NK-92 treated with Interleukin-12 subunit alpha and Interleukin-12 subunit beta, amount 100 ng/mL, for 24 hours (cell line): ENCODE measurements at regions not wholly inside any gene's neighbourhood (a gene's known extent, or its start where the extent isn't known, plus 50 kb on each side); places are given as distances from the start of the nearest gene placed in this dataset.

Source experiments
- DNase-seq: peaks from one replicate; lab custom pipeline; 2025; lab: John Stamatoyannopoulos, UW

- DNase-seq, result no peak
Observed at GRCh38 chr11:112751329-112751728, 209.9 kb upstream of the NCAM1 start.

GRCh38 chr11:112751772-112752171 lies 209.4 kb upstream of the NCAM1 start:
- DNase-seq, result no peak

GRCh38 chr11:112752563-112752962 lies 208.7 kb upstream of the NCAM1 start:
- no peak for DNase-seq

DNA sequence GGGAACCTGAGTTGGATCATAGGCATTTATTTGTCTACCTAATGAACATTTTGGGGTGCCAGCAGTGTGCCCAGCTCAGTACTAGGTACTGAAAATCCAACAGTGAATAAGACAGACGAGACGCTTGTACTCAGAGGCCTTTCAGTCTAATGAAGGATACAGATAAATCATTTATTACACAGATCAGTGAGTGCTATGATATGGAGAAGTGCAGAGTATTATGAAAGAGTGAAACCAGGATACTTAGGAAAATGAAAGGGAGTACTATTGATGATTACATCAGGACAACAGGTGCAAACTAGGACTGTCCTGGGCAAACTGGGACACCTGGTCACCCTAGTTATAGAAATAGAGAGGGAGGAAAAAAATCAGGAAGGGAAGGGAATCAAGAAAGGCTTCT lies 207.5 kb upstream of the NCAM1 start:
- DNase-seq, result no peak

DNA sequence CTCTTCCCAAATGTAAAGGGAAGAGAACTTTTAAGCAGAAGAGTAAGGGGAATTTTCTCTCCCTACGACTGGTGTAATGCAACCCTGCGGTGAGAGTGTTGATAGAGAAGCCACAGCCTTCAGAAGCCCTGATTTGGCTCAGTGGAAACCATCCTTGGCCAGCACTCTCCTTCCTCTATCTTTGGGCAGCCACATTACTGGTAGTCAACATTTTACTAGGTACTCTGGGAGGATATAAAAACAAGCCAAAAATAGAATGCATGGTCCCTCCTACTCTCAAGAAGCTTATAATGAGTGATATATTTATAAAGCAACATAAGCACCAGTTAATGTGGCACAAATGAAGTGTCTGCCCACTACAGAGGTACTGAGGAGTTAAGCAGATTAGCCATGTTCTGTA lies 201.8 kb upstream of the NCAM1 start:
- no peak for DNase-seq

DNA sequence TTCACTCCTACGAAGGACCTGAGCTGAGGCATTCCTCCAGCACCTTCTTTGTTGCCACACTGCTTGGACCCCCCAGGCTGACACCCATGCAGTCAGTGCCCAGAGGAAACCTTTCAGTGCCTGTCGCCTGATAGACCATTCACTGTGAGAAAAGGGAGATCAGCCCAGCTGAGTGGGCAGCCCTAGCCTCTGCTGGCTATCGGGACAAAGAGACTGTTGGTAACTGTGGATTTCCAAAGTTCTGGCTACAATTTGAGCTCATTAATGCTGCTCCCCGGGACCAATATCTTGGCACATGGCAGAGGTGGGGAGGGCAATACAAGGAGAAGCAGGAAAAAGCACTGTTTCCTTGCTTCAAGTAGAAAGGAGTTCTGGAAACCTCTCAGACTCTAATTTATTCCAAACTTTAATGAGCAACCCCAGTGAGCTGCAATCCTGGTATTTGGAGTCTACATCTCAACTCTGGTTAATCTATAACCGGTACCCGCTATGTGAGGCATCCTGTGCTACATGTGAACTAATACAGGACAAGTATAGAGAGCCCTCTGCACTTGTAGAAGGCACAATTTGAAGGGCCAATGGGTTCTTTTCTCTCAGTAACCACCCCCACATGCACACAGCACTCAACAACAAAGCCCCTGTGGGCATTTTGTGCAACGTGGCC lies 200.7 kb upstream of the NCAM1 start:
- DNase-seq, result no peak

GRCh38 chr11:112761911-112762706 lies 199.1 kb upstream of the NCAM1 start:
- DNase-seq, result no peak

GRCh38 chr11:112762707-112763090 lies 198.5 kb upstream of the NCAM1 start:
- no peak for DNase-seq

DNA sequence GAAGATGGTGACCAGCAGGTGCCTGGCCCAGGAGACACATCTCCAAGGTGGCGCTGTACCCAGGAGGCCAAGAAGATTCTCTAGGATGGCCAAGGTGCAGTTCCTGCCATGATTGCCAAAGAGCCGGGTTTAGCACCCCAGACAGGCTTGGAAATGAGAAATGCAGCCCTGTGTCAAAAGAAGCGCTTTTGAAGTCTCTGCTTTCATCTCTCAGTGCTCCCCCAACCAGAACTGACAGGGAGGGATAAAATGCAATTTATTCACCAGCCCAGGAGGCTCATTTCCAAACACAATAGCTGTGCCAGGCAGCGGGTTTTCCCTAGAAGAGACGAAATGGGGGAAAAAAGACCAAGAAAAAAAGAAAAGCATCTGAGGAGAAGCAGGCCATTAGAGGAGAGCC lies 195.9 kb upstream of the NCAM1 start:
- no peak for DNase-seq

GRCh38 chr11:112769170-112769569 lies 192.1 kb upstream of the NCAM1 start:
- DNase-seq, result no peak

- DNase-seq, result no peak
Observed at GRCh38 chr11:112769584-112769983, 191.6 kb upstream of the NCAM1 start.

DNA sequence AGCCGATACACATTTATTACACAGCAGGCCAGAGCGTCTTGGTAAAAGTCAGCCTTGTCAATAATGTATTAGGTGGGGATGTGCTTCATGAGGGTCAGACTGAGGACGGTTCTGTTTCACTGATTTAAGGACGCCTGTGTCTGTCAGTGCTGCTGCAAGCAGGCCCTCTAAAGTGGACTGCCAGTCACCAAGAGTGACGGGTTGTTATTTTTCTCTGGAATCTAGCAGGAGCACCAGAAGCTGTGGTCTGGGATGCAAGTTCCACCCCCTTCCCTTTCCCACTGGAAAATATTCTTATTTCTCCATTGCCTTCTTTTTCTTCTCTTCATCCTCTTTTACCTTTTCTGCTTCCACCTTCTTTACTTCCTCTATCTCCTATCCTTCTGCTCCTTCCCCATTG lies 191.2 kb upstream of the NCAM1 start:
- DNase-seq, result no peak

DNA sequence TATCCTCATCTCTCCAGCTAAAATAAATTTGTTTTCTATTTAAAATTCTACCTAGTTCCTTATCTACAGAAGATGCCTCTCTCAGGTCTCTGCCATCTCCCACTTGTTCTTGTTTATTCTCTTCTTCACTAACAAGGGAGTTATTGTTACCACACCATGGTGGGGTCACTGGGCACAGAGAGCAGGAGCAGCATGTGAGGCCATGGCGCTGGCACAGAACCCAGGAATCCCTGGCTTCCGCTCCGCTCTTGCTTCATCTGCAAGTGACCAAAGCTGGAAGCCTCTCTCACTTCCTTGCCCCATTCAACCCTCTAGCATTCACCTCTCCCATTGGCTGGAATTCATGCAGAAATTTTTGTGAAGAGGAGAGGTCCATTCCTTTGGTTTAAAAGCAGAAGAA lies 190.7 kb upstream of the NCAM1 start:
- no peak for DNase-seq

DNA sequence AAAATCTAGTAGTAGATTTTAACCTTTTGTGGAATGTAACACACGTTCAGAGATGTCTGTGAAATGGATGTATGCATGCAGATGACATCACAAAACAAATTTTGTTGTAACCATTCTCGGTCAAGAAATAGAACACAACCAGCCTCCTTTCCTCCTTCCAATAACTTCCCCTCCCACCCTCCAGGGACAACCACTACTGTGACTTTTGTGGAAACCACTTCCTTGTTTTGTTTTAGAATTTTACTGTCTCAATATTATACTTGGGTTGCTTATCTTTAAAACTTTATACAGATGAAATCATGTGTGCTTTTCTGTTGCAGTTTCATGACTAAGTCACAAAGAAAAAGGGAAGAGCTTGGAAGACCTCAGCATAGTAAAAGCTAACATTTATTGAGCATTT lies 189.4 kb upstream of the NCAM1 start:
- DNase-seq, result no peak

- no peak for DNase-seq
Observed at GRCh38 chr11:112773264-112773663, 188.0 kb upstream of the NCAM1 start.

GRCh38 chr11:112776834-112777233 lies 184.4 kb upstream of the NCAM1 start:
- DNase-seq, result no peak

DNA sequence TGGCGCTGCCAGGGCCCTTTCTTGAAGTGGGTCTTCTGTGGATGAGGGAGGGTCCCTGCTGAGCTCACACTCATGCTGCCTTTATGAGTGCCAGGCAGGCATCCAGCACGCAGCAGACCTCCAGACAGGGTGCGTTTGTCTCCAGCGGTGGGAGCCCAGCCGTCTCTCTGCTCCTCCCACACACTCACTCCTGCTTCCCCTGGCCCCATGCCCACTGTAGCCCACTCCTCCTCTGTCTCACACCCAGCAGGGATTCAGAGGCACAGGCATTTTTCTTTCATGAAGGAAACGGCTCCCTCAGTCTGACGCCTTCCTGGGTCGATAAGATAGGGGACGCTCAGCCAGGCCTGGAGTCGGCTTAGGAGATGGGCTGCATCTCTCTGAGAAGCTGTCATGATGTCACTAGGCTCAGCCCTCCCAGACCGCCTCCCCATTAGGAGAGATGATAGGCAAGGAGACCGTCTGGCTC lies 183.9 kb upstream of the NCAM1 start:
- no peak for DNase-seq

DNA sequence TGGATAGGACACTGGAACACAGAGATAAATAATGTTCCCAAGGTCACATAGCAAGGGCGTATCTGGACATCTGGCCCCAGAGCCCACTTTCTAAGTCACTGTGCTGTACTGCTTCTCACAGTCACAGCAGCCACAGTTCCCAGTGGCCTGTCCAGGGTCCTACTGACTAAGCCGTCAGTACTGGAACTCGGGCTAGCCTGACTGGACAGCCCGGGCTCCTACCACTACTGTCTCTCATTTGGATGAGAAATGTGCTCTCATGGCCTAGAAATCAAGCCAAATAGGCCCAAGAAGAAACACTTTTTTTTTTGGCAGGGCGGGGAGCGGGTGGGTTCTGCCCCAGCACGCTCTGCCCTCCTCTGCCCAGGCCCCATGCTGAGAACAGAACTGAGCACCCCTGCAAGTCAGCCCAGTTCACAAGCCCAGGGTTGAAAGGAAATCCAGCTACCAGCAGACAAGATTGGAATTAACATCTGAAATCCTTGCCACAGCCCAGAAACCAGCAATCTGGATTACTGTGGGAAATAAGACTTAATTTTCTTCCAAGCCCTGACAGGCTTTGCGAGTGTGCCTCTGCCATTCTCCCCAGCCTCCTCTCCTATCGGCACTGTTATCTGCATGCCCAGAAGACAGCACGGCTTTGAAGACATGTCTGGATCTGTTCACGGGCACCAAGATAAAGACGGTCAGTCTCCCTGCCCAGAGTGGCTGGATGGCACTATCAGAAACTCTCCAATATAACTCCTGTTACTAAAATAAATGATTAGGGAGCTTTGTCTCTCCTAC lies 182.9 kb upstream of the NCAM1 start:
- DNase-seq, result no peak

DNA sequence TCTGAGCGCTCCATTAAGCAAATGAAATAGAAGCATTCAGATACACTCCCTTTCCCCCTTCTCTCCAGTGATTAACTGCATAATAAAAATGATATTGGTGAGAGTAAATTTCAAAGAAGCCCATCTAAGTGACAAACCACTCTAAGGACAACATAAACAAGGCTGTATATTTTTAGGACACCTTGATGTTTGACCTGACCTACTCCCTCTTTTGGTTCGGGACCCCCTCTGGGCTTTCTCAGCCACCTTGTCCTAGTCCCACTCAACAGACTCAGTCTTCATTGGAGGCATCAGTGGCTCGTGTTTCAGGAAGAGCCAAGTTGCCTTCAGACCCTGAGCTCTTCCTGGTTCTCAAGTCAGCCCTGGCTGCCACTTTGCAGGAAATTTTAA lies 182.3 kb upstream of the NCAM1 start:
- DNase-seq, result no peak

DNA sequence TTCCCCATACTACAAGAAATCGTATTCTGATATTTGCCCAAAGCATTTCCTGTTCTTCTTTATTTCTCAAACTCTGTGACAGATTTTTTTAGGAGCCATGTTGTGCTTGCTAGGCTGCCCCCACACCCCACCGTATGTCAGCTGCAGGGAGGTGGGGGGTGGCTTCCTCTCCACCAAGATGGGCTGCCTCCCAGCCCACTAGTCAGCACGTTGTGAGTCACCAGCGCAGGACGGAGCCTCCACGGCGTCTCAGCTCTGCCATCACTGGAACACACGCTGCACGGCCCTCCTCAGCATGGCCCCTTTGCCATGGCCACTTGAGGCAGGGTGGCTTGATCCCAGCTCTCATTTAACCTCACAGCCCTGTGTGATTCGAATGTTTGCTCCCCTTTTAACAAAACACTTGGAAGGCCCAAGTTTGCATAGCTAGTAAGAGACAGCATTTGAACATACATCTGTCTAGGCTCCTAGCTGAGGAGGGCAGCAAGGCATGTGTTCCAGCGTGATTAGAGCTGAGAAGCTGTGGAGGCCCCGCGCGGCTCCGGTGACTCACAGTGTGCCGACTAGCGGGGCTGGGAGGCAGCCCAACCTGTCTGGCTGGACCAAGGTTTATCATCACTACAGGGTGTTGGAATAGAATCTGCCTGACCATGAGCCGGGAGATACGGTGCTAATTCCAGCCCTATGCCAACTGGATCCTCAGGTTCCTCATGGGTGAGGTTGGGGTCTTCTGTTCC lies 180.7 kb upstream of the NCAM1 start:
- DNase-seq, result no peak

DNA sequence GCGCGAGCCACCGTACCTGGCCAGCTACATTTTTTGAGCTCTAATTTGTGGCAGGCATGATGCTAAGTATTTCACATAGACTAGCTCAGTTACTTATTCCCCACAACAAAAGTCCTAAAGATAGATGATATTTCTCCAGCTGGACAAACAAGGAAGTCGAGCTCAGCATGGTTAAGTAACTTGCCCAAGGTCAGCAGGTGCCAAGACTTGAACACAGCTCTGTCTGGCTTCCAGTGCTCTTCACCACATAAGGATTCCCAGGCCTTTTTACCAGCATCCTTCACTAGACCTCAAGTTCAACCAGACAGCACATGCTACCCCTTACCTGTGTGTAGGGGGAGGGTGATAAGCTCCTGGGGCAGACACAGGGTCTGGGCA lies 177.3 kb upstream of the NCAM1 start:
- no peak for DNase-seq

GRCh38 chr11:112784323-112785073 lies 176.7 kb upstream of the NCAM1 start:
- no peak for DNase-seq
